NCI-H1105 (cell line): ENCODE measurements at regions not wholly inside any gene's neighbourhood (a gene's known extent, or its start where the extent isn't known, plus 50 kb on each side); places are given as distances from the start of the nearest gene placed in this dataset.

Experiments used
- DNase-seq: peaks from one replicate; lab custom pipeline; 2025; lab: John Stamatoyannopoulos, UW

DNA sequence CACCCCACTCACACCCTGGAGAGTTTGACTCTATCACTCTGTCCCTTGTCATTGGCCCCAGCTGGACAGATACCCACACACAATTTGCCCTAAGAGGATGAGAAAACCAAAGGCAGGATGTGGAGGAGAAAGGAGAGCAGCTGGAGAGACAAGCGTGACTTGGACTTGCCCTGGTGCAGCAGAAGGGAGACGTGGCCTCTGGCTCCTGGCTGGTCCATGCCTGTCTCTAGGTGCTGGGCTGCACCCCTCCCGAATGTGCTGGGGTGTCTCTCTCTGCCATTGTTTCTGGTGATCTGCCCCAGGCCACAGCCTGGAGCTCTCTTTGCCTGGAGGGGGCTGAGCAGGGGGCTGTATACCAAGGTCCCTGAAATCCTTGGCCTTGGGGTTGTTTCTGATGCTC, 88.7 kb upstream of the HDAC4 start:
- DNase-seq = no peak

DNA sequence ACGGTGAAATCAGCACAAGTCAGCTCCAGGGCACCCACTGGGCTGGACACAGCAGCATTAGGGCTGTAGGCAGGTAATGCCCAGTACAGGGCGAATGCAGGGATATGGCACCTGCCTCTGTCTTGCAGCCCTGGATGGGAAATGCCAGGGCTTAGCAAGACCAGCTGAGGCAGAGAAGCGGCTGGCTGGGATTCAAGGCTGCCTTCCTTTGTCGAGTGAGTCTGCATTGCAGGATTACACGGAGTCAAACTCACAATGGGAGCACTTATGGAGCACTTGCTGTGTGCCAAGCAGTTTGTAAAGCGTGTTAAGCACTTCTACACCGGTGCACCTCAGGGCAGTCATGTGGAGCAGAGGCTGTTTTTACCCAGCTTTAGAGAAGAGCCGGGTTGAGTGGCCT, 87.3 kb upstream of the HDAC4 start:
- no peak for DNase-seq

GRCh38 chr2:239487272-239487671, 86.5 kb upstream of the HDAC4 start:
- no peak for DNase-seq

GRCh38 chr2:239485622-239486021, 84.8 kb upstream of the HDAC4 start:
- no peak for DNase-seq

DNA sequence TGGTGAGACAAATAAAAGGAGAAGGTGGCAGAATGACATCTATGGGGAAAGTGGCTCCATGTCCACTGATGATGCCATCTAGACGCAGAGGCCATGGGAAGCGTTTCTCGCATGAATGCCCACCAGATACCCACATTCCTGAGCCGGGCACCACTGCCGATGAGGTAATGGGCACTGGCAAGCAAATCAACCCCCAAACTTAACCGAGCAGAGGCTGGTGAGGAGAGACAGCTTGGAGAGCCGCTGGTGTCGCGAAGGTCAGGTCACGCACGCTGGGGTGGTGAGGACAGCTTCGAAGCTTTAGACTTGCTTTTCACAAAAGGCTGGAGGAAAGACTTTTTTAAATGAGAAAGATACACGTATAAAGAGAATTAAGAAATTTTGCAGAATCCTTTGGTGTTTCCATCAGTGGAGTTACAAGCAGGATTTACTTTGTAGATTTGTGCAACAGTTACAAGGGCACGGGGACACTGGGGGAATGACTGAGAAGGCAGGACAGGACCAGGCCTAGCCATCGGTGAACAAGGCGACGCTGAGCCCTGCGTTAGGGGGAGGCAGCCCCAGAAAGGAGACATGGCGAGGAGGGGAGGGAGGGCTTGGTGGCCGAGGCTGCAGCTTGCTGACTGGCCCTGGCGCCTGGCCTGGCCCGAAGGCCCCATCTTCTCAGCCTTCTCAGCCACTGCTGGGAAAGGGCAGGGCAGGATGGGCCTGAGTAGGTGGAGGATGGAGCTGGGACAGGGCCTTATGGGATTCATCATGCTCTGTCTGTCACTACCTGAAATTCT, 83.9 kb upstream of the HDAC4 start:
- no peak for DNase-seq

GRCh38 chr2:239482778-239483712, 82.2 kb upstream of the HDAC4 start:
- no peak for DNase-seq

GRCh38 chr2:239479471-239479870, 78.7 kb upstream of the HDAC4 start:
- no peak for DNase-seq

- no peak for DNase-seq
Measured at GRCh38 chr2:239477591-239477990, 76.8 kb upstream of the HDAC4 start.

DNA sequence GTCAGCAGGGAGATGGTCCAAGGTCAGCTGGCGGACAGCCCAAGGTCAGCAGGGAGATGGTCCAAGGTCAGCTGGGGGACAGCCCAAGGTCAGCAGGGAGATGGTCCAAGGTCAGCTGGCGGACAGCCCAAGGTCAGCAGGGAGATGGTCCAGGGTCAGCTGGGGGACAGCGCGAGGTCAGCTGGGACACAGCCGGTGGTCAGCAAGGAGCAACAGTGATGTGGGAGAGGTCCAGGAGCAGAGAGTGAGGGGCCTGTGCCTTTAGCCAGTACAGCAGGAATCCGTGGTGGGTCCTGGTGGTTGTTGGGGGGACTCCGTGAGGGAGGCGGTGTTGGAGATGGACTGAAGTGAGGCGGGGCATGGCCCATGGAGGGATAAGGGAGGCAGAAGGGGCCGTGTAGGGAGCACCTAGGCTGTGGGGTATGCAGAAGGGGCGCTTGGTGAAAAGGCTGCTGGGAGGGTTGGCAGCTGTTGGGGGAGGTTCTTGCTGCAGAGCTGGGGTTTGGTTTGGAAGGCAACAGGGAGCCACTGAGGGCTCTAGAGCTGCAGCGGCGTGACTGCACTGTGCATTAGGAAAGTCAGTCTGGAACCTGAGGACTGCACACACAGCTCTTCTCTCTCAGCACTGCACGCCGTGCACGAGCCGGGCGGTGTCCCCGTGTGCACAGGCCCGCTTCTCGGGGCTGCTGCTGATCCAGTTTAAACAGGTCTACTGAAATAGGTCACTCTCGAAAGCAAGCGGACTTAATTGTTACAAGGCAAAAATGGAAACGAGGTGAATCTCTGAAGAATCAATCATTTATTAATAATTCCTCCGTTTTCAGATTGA, 76.2 kb upstream of the HDAC4 start:
- no peak for DNase-seq

GRCh38 chr2:239476029-239476756, 75.4 kb upstream of the HDAC4 start:
- no peak for DNase-seq

- no peak for DNase-seq
Measured at GRCh38 chr2:239475161-239476028, 74.6 kb upstream of the HDAC4 start.

GRCh38 chr2:239473211-239473805, 72.5 kb upstream of the HDAC4 start:
- DNase-seq = no peak

DNA sequence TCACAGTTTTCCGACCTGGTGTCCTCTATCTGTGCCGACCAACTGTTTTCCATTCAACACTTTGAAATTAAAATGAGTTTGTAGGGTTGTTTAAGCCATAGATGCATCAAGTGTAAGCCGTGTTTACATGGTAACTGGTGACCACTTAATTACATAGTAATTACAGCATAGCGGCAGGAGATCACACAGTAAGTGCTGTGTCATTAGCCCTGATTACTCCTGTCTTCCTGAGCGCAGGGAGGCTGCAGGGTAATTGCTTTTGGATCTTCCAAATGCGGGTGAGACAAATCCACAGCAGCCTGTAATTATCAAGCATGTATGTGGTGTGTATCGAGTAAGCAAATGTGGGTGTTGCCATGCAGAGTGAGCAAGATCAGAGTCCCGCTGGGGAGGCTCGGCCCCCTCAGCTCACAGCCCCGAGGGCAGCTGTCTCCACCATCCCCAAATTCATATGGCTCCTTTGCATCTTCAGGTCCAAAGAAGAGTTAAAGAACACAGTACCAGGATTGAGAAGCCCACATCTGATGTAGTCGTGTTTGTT, 71.5 kb upstream of the HDAC4 start:
- DNase-seq = peak; percentile 80

- no peak for DNase-seq
Measured at GRCh38 chr2:239471011-239471792, 70.4 kb upstream of the HDAC4 start.

DNA sequence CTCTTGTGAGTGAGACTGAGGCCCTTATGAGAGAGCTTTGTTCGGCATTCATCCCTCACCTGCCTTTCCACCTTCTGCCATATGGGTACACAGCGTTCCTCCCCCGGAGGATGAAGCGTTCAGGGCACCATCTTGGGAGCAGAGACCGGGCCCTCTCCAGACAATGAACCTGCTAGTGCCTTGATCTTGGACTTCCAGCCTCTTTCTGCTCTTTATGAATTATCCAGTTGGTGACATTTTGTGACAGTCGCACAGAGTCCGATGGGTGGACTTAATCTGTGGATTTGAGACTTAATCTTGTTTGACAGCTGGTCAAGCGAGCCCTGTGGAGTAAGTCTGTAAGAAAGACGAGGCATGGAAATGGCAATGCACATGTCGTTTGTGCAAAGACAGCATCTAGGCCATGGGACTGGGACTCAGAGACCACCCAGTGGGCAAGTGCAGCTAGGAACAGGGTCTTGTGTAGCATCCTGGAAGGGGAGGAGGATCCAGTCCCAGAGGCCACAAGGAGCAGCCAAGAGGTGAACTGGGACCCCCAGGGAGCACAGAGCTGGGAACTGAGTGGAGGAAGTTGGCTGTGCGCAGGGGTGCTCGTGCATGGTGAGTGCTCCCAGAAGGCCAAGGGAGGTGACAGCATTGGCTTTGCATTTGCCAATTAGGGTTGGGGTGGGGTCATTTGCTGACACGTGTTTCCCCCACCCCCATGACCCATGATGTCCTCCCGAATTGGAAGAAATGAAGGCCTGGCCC, 69.5 kb upstream of the HDAC4 start:
- no peak for DNase-seq

DNA sequence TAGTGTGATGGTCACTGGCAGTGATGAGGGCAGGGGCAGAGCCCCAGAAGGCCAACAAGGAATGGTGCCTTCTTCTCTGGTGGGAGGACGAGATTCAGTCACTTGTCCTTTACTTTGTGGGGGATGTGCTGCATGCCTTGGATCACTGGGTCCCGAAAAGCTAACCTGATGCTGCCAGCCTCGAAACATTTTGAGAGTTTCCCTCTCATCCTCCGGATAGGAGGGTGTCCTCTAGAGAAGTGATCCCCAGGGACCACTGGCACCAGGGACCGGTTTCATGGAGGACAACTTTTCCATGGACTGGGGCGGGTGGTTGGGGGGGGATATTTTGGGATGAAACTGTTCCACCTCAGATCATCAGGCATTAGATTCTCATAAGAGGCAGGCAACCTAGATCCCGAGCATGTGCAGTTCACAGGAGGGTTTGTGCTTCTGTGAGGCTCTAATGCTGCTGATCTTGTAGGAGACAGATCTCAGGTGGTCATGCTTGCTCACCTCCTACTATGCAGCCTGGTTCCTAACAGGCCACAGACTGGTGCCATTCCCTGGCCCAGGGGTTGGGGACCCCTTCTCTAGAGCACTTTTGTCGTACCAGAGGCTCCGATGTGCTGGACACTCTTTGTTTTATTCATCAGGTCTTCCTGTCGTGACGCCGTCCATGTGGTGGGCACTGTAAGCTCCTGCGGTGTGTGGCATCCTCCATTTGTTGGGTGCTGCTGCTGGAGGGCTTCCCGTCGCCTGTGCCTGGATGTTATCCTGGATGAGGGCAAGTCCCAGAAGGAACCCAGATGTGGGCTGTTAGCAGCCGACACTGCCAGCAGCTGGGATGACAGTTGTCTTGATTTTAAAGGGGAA, 68.5 kb upstream of the HDAC4 start:
- no peak for DNase-seq

GRCh38 chr2:239468491-239469105, 67.8 kb upstream of the HDAC4 start:
- no peak for DNase-seq
